ENCODE measurements at regions not wholly inside any gene's neighbourhood (a gene's known extent, or its start where the extent isn't known, plus 50 kb on each side); places are given as distances from the start of the nearest gene placed in this dataset.

DNA sequence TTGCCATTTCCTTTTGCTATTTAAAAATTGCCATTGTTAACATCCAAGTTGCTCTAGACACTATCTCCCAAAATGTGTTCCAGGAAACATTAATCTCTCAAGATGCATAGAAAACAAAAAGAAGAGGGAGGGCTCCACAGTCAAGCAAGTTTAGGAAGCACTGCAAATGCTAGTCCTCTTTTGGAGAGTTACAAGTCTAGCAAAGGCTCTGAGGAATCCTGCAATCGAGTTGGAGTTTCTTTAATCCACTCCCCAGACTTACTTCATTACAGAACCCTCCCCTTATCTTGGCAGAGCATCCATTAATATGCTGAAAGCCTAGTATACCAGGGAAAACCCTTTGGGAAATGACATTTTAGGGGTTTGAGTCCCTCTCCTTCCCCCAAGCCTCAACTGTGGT lies 147.9 kb downstream of the SYF2 start:
- TF ChIP-seq, protein P1, sequence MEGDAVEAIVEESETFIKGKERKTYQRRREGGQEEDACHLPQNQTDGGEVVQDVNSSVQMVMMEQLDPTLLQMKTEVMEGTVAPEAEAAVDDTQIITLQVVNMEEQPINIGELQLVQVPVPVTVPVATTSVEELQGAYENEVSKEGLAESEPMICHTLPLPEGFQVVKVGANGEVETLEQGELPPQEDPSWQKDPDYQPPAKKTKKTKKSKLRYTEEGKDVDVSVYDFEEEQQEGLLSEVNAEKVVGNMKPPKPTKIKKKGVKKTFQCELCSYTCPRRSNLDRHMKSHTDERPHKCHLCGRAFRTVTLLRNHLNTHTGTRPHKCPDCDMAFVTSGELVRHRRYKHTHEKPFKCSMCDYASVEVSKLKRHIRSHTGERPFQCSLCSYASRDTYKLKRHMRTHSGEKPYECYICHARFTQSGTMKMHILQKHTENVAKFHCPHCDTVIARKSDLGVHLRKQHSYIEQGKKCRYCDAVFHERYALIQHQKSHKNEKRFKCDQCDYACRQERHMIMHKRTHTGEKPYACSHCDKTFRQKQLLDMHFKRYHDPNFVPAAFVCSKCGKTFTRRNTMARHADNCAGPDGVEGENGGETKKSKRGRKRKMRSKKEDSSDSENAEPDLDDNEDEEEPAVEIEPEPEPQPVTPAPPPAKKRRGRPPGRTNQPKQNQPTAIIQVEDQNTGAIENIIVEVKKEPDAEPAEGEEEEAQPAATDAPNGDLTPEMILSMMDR (IDR thresholded peaks at IDR 0.05): no peak
- no peak for TF ChIP-seq EP300 (IDR thresholded peaks at IDR 0.05)
